ENCODE measurements at regions not wholly inside any gene's neighbourhood (a gene's known extent, or its start where the extent isn't known, plus 50 kb on each side); places are given as distances from the start of the nearest gene placed in this dataset.

GRCh38 chr21:28671549-28672195, 321.0 kb downstream of the LTN1 start:
- peaks cover 4 to 14% of the 10 kb centered on the region in 2 donors for H3K4me1 ChIP-seq (replicated peaks in 1 of 2)
- in situ Hi-C loops (cut with MboI; ENCODE audit: low pct_unique_long_range_greater_than_20kb in 2 of 9, low sequenced_read_pairs in 9 of 9, unreplicated experiment in 9 of 9), result no loop called here
- 19 to 94% (median 71%) methylated on average over 4 to 7 of the region's 7 CpGs; no CpG with 5 or more reads in 1 of the 10 experiments for WGBS, 10 experiments
- H3K27ac ChIP-seq, result no peak overlapping the region
- peak in 2 of 8 experiments; percentile 47 to 50 for ATAC-seq (replicated peaks in 6 of 8)
- H3K4me3 ChIP-seq, result no peak overlapping the region

GRCh38 chr21:28669971-28670653, 322.6 kb downstream of the LTN1 start:
- ATAC-seq (replicated peaks in 6 of 8), result no peak
- Histone ChIP-seq H3K4me1 (replicated peaks in 1 of 2) (peaks cover 0 to under 1% of the 10 kb centered on the region in 2 donors), H3K4me3 (no peak overlapping the region), H3K27ac (no peak overlapping the region)
- in situ Hi-C loops (cut with MboI; ENCODE audit: low pct_unique_long_range_greater_than_20kb in 2 of 9, low sequenced_read_pairs in 9 of 9, unreplicated experiment in 9 of 9), result no loop called here
- 41 to 92% (median 76%) methylated on average over 1 to 3 of the region's 3 CpGs; no CpG with 5 or more reads in 1 of the 10 experiments for WGBS, 10 experiments

GRCh38 chr21:28669321-28669720, 323.4 kb downstream of the LTN1 start:
- H3K27ac ChIP-seq, result no peak overlapping the region
- WGBS, 10 experiments, result 60 to 100% (median 82%) methylated on average over 1 to 2 of the region's 2 CpGs; no CpG with 5 or more reads in 6 of the 10 experiments
- no peak overlapping the region for H3K4me3 ChIP-seq
- no peak for ATAC-seq (replicated peaks in 6 of 8)
- H3K4me1 ChIP-seq (replicated peaks in 1 of 2), result no peaks in the 10 kb centered on the region
- in situ Hi-C loops (cut with MboI; ENCODE audit: low pct_unique_long_range_greater_than_20kb in 2 of 9, low sequenced_read_pairs in 9 of 9, unreplicated experiment in 9 of 9), result no loop called here

- peak in 2 of 8 experiments; percentile 23 to 92 for ATAC-seq (replicated peaks in 6 of 8)
- H3K4me3 ChIP-seq, result no peak overlapping the region
- no peak overlapping the region for H3K27ac ChIP-seq
- in situ Hi-C loops (cut with MboI; ENCODE audit: low pct_unique_long_range_greater_than_20kb in 2 of 9, low sequenced_read_pairs in 9 of 9, unreplicated experiment in 9 of 9), result no loop called here
- no peaks in the 10 kb centered on the region for H3K4me1 ChIP-seq (replicated peaks in 1 of 2)
- WGBS, 10 experiments, result 0 to 93% (median 69%) methylated on average over 1 to 5 of the region's 5 CpGs; no CpG with 5 or more reads in 1 of the 10 experiments
These were observed 328.9 kb downstream of the LTN1 start for GRCh38 chr21:28663754-28664153.

DNA sequence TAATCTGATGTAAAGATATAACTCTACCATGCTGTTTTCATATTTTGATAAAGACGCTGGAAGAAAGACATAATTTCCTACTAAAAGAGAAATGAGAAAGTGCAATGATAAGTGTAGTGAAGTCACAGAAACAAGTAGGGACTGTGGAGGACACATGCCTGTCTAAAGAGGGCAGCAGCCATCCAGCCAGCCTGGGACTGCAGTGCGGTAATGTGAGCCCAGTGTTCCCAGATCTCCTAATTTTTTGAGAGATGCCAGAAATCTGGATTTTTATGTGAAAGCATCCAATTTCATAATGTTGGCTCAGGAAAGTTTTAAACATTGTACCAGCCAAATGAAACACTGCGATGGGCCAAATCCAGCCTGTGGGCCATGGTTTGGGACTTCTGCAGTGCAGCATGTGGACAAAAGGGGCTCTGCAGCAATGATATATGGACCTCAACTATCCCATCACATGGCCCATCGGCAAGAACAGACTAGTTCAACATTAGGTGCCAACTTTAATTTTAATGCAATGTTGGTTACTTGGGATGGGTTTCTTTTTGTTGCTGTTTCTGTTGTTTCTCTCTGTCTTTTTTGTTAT, 329.5 kb downstream of the LTN1 start:
- Histone ChIP-seq H3K4me3 (no peak overlapping the region), H3K27ac (no peak overlapping the region), H3K4me1 (replicated peaks in 1 of 2) (no peaks in the 10 kb centered on the region)
- WGBS, 10 experiments, result 50 to 100% (median 88%) methylated on average over 1 to 4 of the region's 4 CpGs
- peak in 2 of 8 experiments; percentile 29 to 49 for ATAC-seq (replicated peaks in 6 of 8)
- in situ Hi-C loops (cut with MboI; ENCODE audit: low pct_unique_long_range_greater_than_20kb in 2 of 9, low sequenced_read_pairs in 9 of 9, unreplicated experiment in 9 of 9), result no loop called here

GRCh38 chr21:28657566-28657965, 335.1 kb downstream of the LTN1 start:
- Histone ChIP-seq H3K4me3 (no peak overlapping the region), H3K4me1 (replicated peaks in 1 of 2) (no peaks in the 10 kb centered on the region), H3K27ac (no peak overlapping the region)
- ATAC-seq (replicated peaks in 6 of 8), result no peak
- in situ Hi-C loops (cut with MboI; ENCODE audit: low pct_unique_long_range_greater_than_20kb in 2 of 9, low sequenced_read_pairs in 9 of 9, unreplicated experiment in 9 of 9), result no loop called here

- H3K4me3 ChIP-seq, result no peak overlapping the region
- H3K4me1 ChIP-seq (replicated peaks in 1 of 2), result no peaks in the 10 kb centered on the region
- in situ Hi-C loops (cut with MboI; ENCODE audit: low pct_unique_long_range_greater_than_20kb in 2 of 9, low sequenced_read_pairs in 9 of 9, unreplicated experiment in 9 of 9), result no loop called here
- WGBS, 10 experiments, result 80 to 100% (median 100%) methylated on average over 1 of the region's 1 CpG; no CpG with 5 or more reads in 1 of the 10 experiments
- no peak overlapping the region for H3K27ac ChIP-seq
- ATAC-seq (replicated peaks in 6 of 8), result no peak
These were observed 337.2 kb downstream of the LTN1 start for GRCh38 chr21:28655471-28655870.

- no peak for ATAC-seq (replicated peaks in 6 of 8)
- in situ Hi-C loops (cut with MboI; ENCODE audit: low pct_unique_long_range_greater_than_20kb in 2 of 9, low sequenced_read_pairs in 9 of 9, unreplicated experiment in 9 of 9), result no loop called here
- 30 to 100% (median 82%) methylated on average over 1 to 3 of the region's 3 CpGs; no CpG with 5 or more reads in 1 of the 10 experiments for WGBS, 10 experiments
These were observed 338.3 kb downstream of the LTN1 start for GRCh38 chr21:28654406-28654805.

DNA sequence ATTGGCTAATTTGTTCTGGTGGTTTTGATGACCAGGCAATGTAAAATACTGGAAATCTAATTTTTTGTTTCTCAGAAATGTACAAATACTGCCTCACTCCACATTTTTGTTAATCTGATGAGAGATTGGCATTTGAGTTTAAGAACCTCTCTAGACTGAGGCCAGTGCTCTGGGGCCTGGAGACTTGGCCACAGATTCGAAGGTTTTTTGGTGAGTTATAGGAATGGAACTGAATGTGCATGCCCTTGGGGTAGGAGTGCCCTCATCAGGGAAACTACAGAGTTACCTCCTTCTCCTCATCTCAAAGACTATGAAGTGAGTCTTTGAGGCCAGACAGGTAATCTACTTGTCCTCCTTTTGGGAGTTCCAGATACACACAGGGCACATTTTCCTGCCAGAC, 347.9 kb downstream of the LTN1 start:
- in situ Hi-C loops (cut with MboI; ENCODE audit: low pct_unique_long_range_greater_than_20kb in 2 of 9, low sequenced_read_pairs in 9 of 9, unreplicated experiment in 9 of 9), result no loop called here
- no peak overlapping the region for H3K4me3 ChIP-seq
- H3K4me1 ChIP-seq (replicated peaks in 1 of 2), result no peaks in the 10 kb centered on the region
- H3K27ac ChIP-seq, result no peak overlapping the region
- ATAC-seq (replicated peaks in 6 of 8), result peak in 3 of 8 experiments; percentile 50 to 92 (median 75)
- 0 to 100% (median 67%) methylated on average over 1 of the region's 1 CpG; no CpG with 5 or more reads in 5 of the 10 experiments for WGBS, 10 experiments

More at GRCh38 chr21:28654406-28654805, 338.3 kb downstream of the LTN1 start:
- no peak overlapping the region for H3K4me3 ChIP-seq
- H3K4me1 ChIP-seq (replicated peaks in 1 of 2), result no peaks in the 10 kb centered on the region
- H3K27ac ChIP-seq, result no peak overlapping the region

- no peak for ATAC-seq (replicated peaks in 6 of 8)
- no peak overlapping the region for H3K4me3 ChIP-seq
- 87 to 100% (median 100%) methylated on average over 1 to 3 of the region's 4 CpGs; no CpG with 5 or more reads in 5 of the 10 experiments for WGBS, 10 experiments
- H3K4me1 ChIP-seq (replicated peaks in 1 of 2), result no peaks in the 10 kb centered on the region
- no peak overlapping the region for H3K27ac ChIP-seq
- in situ Hi-C loops (cut with MboI; ENCODE audit: low pct_unique_long_range_greater_than_20kb in 2 of 9, low sequenced_read_pairs in 9 of 9, unreplicated experiment in 9 of 9), result no loop called here
These were observed 349.8 kb downstream of the LTN1 start for GRCh38 chr21:28642891-28643290.

- 75 to 100% (median 90%) methylated on average over 1 of the region's 1 CpG; no CpG with 5 or more reads in 5 of the 10 experiments for WGBS, 10 experiments
- no peak overlapping the region for H3K4me3 ChIP-seq
- no peak for ATAC-seq (replicated peaks in 6 of 8)
- no peak overlapping the region for H3K27ac ChIP-seq
- H3K4me1 ChIP-seq (replicated peaks in 1 of 2), result no peaks in the 10 kb centered on the region
- in situ Hi-C loops (cut with MboI; ENCODE audit: low pct_unique_long_range_greater_than_20kb in 2 of 9, low sequenced_read_pairs in 9 of 9, unreplicated experiment in 9 of 9), result no loop called here
These were observed 350.9 kb downstream of the LTN1 start for GRCh38 chr21:28641731-28642130.

- in situ Hi-C loops (cut with MboI; ENCODE audit: low pct_unique_long_range_greater_than_20kb in 2 of 9, low sequenced_read_pairs in 9 of 9, unreplicated experiment in 9 of 9), result no loop called here
- Histone ChIP-seq H3K4me1 (replicated peaks in 1 of 2) (no peaks in the 10 kb centered on the region), H3K4me3 (no peak overlapping the region), H3K27ac (no peak overlapping the region)
- peak in 1 of 8 experiments; percentile 13 for ATAC-seq (replicated peaks in 6 of 8)
- WGBS, 10 experiments, result 13 to 100% (median 68%) methylated on average over 1 to 5 of the region's 5 CpGs; no CpG with 5 or more reads in 1 of the 10 experiments
These were observed 352.4 kb downstream of the LTN1 start for GRCh38 chr21:28640326-28640725.

- H3K4me1 ChIP-seq (replicated peaks in 1 of 2), result no peaks in the 10 kb centered on the region
- no peak overlapping the region for H3K4me3 ChIP-seq
- in situ Hi-C loops (cut with MboI; ENCODE audit: low pct_unique_long_range_greater_than_20kb in 2 of 9, low sequenced_read_pairs in 9 of 9, unreplicated experiment in 9 of 9), result no loop called here
- WGBS, 10 experiments, result 60 to 100% (median 80%) methylated on average over 1 of the region's 1 CpG; no CpG with 5 or more reads in 5 of the 10 experiments
- H3K27ac ChIP-seq, result no peak overlapping the region
- ATAC-seq (replicated peaks in 6 of 8), result no peak
These were observed 352.9 kb downstream of the LTN1 start for GRCh38 chr21:28639737-28640136.

All from motor neuron (in vitro differentiated cells).